Activated T-cell treated with anti-CD3 and anti-CD28 coated beads for 4 hours (primary cell): ENCODE measurements at regions not wholly inside any gene's neighbourhood (a gene's known extent, or its start where the extent isn't known, plus 50 kb on each side); places are given as distances from the start of the nearest gene placed in this dataset.

ENCODE experiments used
- DNase-seq: peaks from one replicate; pipeline ENCODE4 v3.0.0-alpha.2; 2020

- no peak for DNase-seq
Measured at GRCh38 chr1:22246755-22247480, 104.0 kb upstream of the WNT4 start.

GRCh38 chr1:22247527-22248245 is 104.8 kb upstream of the WNT4 start:
- no peak for DNase-seq

GRCh38 chr1:22248746-22249145 is 105.8 kb upstream of the WNT4 start:
- no peak for DNase-seq

GRCh38 chr1:22249928-22250680 is 107.2 kb upstream of the WNT4 start:
- DNase-seq: no peak

GRCh38 chr1:22250724-22251123 is 107.8 kb upstream of the WNT4 start:
- no peak for DNase-seq

- no peak for DNase-seq
Measured at GRCh38 chr1:22252251-22252650, 109.4 kb upstream of the WNT4 start.

GRCh38 chr1:22253012-22253790 is 110.3 kb upstream of the WNT4 start:
- no peak for DNase-seq

GRCh38 chr1:22254756-22255155 is 111.9 kb upstream of the WNT4 start:
- no peak for DNase-seq

- DNase-seq: no peak
Measured at GRCh38 chr1:22255341-22256212, 112.7 kb upstream of the WNT4 start.

GRCh38 chr1:22256213-22256512 is 113.3 kb upstream of the WNT4 start:
- DNase-seq: no peak

- no peak for DNase-seq
Measured at GRCh38 chr1:22257290-22258275, 114.7 kb upstream of the WNT4 start.

GRCh38 chr1:22258698-22259097 is 115.8 kb upstream of the WNT4 start:
- no peak for DNase-seq

GRCh38 chr1:22259551-22260282 is 116.8 kb upstream of the WNT4 start:
- DNase-seq: no peak

- DNase-seq: no peak
Measured at GRCh38 chr1:22260860-22261432, 118.0 kb upstream of the WNT4 start.

- no peak for DNase-seq
Measured at GRCh38 chr1:22261580-22261979, 118.7 kb upstream of the WNT4 start.

GRCh38 chr1:22262583-22262982 is 119.7 kb upstream of the WNT4 start:
- no peak for DNase-seq

GRCh38 chr1:22263359-22263758 is 120.5 kb upstream of the WNT4 start:
- DNase-seq: no peak

GRCh38 chr1:22264464-22265341 is 121.8 kb upstream of the WNT4 start:
- no peak for DNase-seq

GRCh38 chr1:22266141-22266540 is 123.2 kb upstream of the WNT4 start:
- DNase-seq: no peak
